Parathyroid adenoma (tissue), 2 donors: ENCODE measurements at regions not wholly inside any gene's neighbourhood (a gene's known extent, or its start where the extent isn't known, plus 50 kb on each side); places are given as distances from the start of the nearest gene placed in this dataset.

ENCODE experiments used
- H2AFZ ChIP-seq: fragments of 300-600 bp; sonication (generic); one replicate; pipeline ENCODE4 v1.7.0; 2017; ENCODE audit warnings: antibody characterized with exemption, mild to moderate bottlenecking
- H3K27ac ChIP-seq: fragments of 300-600 bp; sonication (generic); one replicate; pipeline ENCODE4 v1.7.0; 2017
- H3K27me3 ChIP-seq: fragments of 300-600 bp; sonication (generic); one replicate; pipeline ENCODE4 v1.7.0; 2017; ENCODE audit warnings: low read length; ENCODE audit not compliant: control insufficient read depth, insufficient read depth
- H3K36me3 ChIP-seq: fragments of 300-600 bp; sonication (generic); one replicate; pipeline ENCODE4 v1.7.0; 2017; ENCODE audit warnings: low read length; ENCODE audit not compliant: control insufficient read depth, insufficient read depth
- H3K4me1 ChIP-seq: fragments of 300-600 bp; sonication (generic); one replicate; pipeline ENCODE4 v1.7.0; 2017; ENCODE audit warnings: control low read depth
- H3K4me2 ChIP-seq: fragments of 300-600 bp; sonication (generic); one replicate; pipeline ENCODE4 v1.7.0; 2017; ENCODE audit warnings: low read length
- H3K4me3 ChIP-seq: fragments of 300-600 bp; sonication (generic); one replicate; pipeline ENCODE4 v1.7.0; 2017; ENCODE audit warnings: low read depth, low read length
- H3K79me2 ChIP-seq: fragments of 300-600 bp; sonication (generic); one replicate; pipeline ENCODE4 v1.7.0; 2017; ENCODE audit warnings: control low read depth
- H3K9ac ChIP-seq: fragments of 300-600 bp; sonication (generic); one replicate; pipeline ENCODE4 v1.7.0; 2017; ENCODE audit warnings: mild to moderate bottlenecking
- H3K9me3 ChIP-seq: fragments of 300-600 bp; sonication (generic); one replicate; pipeline ENCODE4 v1.7.0; 2017; ENCODE audit warnings: low read length; ENCODE audit not compliant: control insufficient read depth
- CTCF ChIP-seq: fragments of 300-600 bp; sonication (generic); IDR thresholded peaks from one replicate; pipeline ENCODE4 v1.7.0; 2017; ENCODE audit warnings: antibody characterized with exemption, mild to moderate bottlenecking
- donor health status: primary hyperparathyroidism.

GRCh38 chr2:234673961-234674759, 177.3 kb upstream of the ARL4C start:
- Histone ChIP-seq H3K36me3 (no peaks in the 10 kb centered on the region), H3K27me3 (no peaks in the 10 kb centered on the region), H3K4me2 (no peak overlapping the region), H3K9ac (no peak overlapping the region), H3K4me3 (no peak overlapping the region), H3K9me3 (no peaks in the 10 kb centered on the region), H3K79me2 (no peaks in the 10 kb centered on the region), H3K27ac (no peak overlapping the region), H3K4me1 (no peaks in the 10 kb centered on the region), H2AFZ (no peak overlapping the region)
- no peak for TF ChIP-seq CTCF

- no peaks in the 10 kb centered on the region for H3K27me3 ChIP-seq
- no peak overlapping the region for H3K4me3 ChIP-seq
- no peak overlapping the region for H2AFZ ChIP-seq
- H3K9ac ChIP-seq, result no peak overlapping the region
- TF ChIP-seq CTCF, result no peak
- H3K9me3 ChIP-seq, result no peaks in the 10 kb centered on the region
- H3K27ac ChIP-seq, result no peak overlapping the region
- no peaks in the 10 kb centered on the region for H3K36me3 ChIP-seq
- H3K79me2 ChIP-seq, result no peaks in the 10 kb centered on the region
- no peaks in the 10 kb centered on the region for H3K4me1 ChIP-seq
- no peak overlapping the region for H3K4me2 ChIP-seq
Observed at GRCh38 chr2:234673501-234673900, 176.6 kb upstream of the ARL4C start.

- Histone ChIP-seq H3K36me3 (no peaks in the 10 kb centered on the region), H3K4me1 (no peaks in the 10 kb centered on the region), H3K9me3 (no peaks in the 10 kb centered on the region), H3K27ac (no peak overlapping the region), H2AFZ (no peak overlapping the region), H3K79me2 (no peaks in the 10 kb centered on the region), H3K4me3 (no peak overlapping the region), H3K4me2 (no peak overlapping the region), H3K9ac (no peak overlapping the region), H3K27me3 (no peaks in the 10 kb centered on the region)
- no peak for TF ChIP-seq CTCF
Observed at GRCh38 chr2:234672498-234673150, 175.7 kb upstream of the ARL4C start.

- H3K9ac ChIP-seq, result no peak overlapping the region
- H2AFZ ChIP-seq, result no peak overlapping the region
- H3K27ac ChIP-seq, result no peak overlapping the region
- no peaks in the 10 kb centered on the region for H3K27me3 ChIP-seq
- no peak overlapping the region for H3K4me2 ChIP-seq
- no peaks in the 10 kb centered on the region for H3K36me3 ChIP-seq
- H3K9me3 ChIP-seq, result no peaks in the 10 kb centered on the region
- no peak overlapping the region for H3K4me3 ChIP-seq
- H3K79me2 ChIP-seq, result no peaks in the 10 kb centered on the region
- no peak for TF ChIP-seq CTCF
- no peaks in the 10 kb centered on the region for H3K4me1 ChIP-seq
Observed at GRCh38 chr2:234671716-234672115, 174.8 kb upstream of the ARL4C start.
